ENCODE measurements at regions not wholly inside any gene's neighbourhood (a gene's known extent, or its start where the extent isn't known, plus 50 kb on each side); places are given as distances from the start of the nearest gene placed in this dataset.

- TF ChIP-seq CTCF (conservative IDR thresholded peaks at IDR 0.05 in 1 of 2, IDR thresholded peaks at IDR 0.05 in 1 of 2; ENCODE audit: extremely low read depth in 1 of 2, insufficient read depth in 1 of 2, low read depth in 1 of 2, low read length in 2 of 2) (no peak), EZH2 (IDR thresholded peaks at IDR 0.05; ENCODE audit: borderline replicate concordance, low read length) (no peak)
These were observed 258.4 kb upstream of the CITED2 start for GRCh38 chr6:139632840-139633239.

All from mammary epithelial cell (primary cell).